ENCODE measurements at regions not wholly inside any gene's neighbourhood (a gene's known extent, or its start where the extent isn't known, plus 50 kb on each side); places are given as distances from the start of the nearest gene placed in this dataset.

DNA sequence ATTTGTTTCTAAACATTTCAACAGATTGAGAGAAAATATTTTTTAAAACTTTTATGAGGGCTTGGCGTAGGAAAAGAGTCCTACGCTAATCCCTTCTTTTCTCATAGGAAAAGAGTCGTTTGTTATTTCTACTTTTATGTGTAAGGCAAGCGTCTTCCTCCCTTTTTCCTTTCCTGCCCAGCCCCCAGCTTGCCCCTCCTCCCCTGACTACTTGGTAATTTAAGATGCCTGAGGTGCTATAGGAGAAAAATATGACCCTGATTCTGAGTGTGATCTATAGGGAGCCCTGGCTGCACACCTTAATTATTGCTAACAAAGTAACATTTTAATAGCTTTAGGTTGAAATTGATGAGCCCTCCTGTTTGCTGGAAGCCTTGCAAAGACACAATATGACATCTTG is 373.6 kb downstream of the PBX1 start:
- DNase-seq = no peak

DNA sequence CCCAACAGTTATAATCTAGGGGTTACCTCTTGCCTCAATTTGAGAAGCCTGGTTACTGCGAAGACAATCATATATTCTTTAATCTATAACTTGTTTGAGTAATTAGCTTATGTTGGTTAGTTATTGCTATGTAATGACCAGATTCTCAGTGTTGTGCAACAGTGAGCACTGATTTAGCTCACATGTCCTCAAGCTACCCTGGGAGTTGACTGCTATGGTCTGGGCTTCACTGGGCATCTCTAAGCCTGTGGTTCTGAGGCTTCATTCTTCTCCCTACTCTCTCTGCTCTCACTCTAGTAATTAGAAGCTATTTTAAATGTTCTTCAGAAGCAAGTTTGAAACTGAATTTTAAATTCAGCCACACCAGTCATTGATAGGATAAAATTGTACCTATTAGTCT is 371.8 kb downstream of the PBX1 start:
- no peak for DNase-seq

DNA sequence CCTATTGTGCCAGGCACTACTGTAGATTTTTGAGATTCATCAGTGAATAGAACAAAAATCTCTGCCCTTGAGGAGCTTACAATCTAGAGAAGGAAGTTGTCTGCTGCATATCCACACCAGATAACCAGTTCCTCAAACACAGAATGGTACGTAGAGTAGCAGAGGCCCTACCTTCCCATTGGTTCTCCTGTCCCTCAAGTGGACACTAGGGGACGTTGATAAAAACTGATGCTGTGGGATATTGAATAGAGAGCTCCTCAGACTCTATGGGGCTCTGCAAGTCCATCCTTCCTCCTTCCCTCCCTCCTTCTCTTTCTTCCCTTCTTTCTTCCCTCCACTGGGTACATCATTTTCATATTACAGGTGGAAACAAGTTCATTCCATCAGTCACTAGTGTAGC is 371.3 kb downstream of the PBX1 start:
- no peak for DNase-seq

DNA sequence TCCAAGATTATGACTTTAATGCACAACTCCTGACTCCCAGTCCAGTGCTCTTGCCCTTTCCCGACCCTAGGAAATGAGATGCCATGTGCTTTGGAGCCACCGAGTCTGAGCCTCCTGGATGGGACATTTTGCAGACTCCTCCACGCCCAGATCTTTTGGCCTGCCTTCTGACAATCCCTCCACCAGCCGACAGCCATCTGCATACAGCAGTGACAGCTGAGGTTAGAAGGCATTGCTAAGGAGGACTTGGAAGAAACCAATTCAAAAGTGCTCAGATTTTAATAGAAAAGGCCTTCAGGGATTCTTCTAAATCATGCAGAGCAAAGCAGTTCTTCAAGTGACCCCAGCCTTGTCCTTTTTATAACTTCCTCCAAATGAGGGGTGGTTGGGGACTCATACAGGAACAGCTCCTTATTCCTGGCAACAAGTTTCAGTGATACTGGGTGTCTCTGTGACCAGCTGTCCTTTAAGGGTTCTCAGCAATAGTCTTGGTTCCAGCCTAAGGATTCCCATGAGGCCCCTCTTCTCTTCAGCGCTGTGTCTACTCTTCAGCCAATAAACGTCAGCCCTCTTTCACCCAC is 369.3 kb downstream of the PBX1 start:
- DNase-seq = no peak

DNA sequence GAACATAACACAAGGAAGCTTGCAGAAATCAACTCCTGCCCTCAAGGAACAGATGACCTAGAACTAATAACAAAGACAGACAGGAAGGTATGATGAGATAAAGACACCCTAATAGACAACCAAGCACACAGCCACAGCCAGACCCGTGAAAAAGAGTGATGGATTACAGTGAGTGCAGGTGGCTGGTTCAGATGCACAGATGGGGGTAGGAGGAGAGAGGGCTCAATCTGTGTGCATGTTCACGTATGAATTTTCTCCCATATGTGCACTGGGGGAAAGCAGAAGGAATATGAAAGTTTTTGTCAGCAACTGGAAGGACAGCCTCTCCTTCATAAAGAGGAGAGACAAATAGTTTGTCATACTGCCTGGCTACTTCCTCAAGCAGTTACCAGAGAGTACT is 367.1 kb downstream of the PBX1 start:
- no peak for DNase-seq

DNA sequence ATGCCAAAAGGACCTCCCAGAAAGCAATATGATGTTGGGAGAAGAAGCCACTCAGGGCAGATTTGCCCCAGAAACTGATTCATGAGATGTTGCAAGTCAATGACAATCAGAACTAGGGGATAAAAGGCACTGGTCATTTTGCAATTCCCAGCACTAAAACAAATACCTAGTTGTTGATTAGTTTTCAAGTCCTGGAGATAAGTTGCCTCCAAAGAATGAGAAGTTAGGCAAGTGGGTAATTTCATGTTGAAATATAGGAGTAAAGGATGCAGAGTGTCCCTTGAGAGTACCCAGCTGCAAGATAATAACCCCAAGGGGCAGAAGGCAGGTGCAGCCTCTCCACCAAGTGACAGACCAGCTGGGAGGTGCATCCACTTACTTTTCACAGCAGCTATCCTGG is 363.6 kb downstream of the PBX1 start:
- DNase-seq = no peak

DNA sequence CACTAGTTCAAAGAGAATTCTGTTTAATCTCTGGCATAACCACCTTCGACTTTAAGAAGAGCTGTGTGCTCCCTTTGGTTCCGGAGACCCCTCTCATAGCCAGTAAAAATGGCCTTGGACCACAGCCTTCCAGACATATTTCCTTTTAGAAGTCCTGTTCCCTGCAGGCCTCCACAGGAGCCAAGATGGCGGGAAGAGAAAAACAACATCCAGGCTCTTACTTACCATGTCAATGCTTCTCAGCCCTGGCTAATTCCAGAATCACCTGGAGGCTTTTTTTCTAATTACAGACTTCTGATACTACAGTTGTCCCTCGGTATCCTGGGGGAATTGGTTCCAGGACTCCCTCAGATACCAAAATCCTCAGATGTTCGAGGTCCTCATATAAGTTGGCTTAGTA is 362.5 kb downstream of the PBX1 start:
- no peak for DNase-seq

DNA sequence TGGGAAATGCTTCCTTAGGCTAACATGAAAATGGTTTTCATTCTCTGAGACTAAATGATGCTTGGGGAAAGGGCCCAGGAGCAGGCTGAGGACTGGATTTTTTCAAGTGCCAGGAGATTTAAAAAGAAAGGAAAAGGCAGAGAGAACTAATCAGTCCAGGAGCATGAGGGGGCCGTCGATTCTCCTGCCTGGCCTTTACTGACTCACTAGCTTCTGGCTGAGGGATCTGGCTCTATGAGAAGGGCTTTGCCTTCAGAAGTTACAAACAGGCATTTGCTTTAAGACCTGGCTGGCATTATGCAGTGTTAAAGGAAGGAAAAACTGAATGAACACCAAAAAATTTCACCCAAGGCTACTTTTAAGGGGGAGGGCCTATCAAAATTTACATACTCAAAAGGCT is 359.2 kb downstream of the PBX1 start:
- no peak for DNase-seq

DNA sequence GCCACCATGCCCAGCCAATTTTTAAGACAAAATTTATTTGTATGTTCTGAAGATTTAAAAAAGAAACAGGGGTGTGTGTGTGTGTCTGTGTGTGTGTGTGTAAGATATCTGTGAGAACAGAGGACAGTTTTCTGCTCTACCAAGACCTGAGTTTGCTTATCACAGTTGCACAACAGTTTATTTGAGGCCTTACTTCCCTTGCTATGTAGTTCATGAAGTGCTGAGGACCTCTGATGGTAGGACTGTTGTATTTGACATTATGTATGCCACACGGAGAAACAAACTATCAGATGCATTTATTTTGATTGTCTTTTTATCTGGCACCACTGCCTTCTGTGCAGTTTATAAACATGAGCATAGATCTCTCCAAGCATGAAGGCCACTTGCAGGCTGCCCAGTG is 355.2 kb downstream of the PBX1 start:
- peak; percentile 18 for DNase-seq

DNA sequence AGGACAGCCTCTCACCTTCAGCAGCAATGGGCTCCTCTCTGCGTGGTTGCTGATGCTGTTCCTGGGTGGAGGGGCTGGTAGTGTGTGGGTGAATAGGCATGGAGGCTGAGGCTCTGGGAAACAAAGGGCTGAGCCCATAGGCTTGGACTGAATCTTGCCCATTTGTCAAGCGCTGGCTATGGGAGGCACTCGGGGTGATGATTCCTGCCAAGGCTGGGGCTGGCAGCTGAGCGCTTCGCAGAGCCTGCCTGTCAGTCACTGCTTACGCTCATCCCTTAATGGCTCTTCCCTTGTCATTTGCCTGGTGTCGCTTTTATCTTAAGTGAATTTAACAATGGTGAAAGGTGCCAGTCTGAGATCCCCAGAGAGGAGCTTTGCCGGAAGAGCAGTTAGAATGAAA is 353.3 kb downstream of the PBX1 start:
- DNase-seq = no peak

DNA sequence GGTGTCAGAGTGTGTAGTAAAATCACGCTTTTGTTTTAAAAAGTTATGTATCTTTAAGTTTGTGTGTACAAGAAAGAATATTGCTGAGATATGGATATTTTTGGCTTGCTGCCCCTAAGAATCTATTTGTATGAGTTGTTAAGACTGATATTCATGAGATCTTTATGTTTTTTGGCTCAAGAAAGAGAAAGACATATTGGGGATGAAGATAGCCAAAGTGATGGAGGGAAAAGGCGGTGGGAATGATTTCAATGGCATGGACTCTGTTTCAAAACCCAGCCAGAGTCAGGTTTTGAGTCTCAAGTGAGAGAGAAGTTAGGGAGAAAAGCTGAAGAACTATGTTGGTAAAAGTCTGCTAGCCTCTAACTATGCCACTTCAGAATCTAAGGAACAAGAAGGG is 351.7 kb downstream of the PBX1 start:
- DNase-seq = no peak

DNA sequence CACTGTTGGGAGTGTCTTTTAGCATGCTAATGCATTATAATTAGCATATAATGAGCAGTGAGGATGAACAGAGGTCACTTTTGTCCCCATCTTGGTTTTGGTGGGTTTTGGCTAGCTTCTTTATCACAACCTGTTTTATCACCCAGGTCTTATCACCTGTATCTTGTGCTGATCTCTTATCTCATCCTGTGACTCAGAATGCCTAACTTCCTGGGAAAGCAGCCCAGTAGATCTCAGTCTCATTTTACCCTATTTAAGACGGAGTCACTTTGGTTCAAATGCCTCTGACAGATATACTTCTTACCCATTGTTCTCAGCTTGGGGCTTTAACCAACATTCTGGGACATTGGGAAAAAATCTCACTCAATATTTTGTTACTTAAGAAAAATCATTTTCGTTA is 348.7 kb downstream of the PBX1 start:
- no peak for DNase-seq

DNA sequence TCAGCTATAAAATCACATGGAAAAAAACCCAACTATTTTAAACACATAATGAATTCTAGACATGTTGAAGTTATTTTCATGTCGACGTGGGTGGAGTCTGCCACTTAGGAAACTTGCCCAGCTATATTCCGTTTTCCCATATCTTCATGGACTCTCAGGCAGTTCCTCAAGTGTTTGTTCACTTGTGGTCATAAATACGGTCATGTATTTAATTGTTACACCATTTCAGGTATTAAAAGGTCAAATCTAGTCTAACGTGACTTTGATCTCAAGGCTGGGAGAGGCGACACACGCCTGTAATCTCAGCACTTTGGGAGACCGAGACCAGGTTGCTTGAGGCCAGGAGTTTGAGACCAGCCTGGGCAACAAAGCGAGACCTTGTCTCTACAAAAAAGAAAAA is 346.9 kb downstream of the PBX1 start:
- no peak for DNase-seq

DNA sequence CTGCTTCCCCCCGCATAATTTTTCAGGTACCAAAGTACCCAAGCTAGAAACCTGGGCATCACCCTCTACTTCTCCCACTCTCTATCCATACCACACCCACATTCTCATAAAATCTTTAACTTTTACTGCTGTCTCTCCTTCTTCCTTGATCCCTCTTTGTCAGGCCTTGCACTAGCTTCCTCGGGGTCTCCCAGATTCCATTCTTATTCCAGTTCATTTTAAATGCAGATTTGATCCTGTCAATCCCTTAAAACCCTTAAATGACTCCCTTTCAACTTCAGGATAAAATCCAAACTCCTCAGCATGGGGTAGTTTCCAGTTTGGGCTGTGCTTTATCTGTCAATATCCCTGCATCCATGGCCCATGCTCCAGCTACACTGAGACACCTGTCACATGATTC is 343.5 kb downstream of the PBX1 start:
- no peak for DNase-seq

Data from fibroblast of skin of right biceps (primary cell).